ENCODE measurements at regions not wholly inside any gene's neighbourhood (a gene's known extent, or its start where the extent isn't known, plus 50 kb on each side); places are given as distances from the start of the nearest gene placed in this dataset.

DNA sequence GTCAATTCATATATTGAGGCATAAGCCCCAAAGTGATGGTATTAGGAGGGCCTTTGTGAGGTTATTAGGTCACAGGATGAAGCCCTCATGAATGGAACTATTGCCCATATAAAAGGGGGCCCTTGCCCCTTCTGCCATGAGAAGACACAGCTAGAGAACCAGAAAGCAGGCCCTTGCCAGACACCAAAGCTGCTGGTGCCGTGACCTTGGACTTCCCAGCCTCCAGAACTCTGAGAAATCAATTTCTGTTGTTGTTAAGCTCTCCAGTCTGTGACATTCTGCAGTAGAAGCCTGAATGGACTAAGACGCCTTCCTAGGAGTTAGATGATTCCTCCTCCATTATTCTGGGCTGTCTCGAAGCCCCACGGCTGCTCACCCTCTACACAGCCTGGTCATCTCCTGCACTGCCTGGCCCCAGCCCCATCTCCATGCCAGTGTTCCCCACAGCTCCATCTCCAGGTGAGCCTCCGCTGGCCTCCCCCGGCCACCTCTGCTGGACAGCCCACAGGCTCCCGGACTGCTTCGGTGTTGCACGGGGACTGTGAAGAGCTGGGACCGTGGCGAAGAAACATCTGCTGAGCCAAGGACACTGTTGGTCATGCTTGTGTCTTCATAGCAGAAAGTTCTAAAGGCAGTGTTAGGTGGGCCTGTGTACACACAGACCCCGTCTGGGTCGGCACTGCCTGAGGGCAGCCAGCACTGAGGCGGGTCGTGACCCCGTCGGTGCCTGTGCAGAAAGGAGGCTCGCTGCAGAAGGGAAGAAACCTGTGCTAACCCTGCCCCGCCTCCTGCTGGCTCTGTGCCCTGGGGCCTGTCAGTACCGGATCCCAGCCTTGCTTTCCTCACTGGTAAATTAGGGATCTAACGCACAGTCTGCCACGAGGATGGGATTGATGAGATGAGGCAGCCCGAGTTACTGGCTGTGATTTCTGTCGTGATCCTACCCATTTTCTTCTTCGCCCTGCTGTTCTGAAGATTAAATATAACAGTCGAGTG, 55.1 kb upstream of the CNOT6 start:
- Histone ChIP-seq H2AFZ (ENCODE audit: low read depth, low read length) (no peak overlapping the region), H4K20me1 (replicated peaks; ENCODE audit: control insufficient read depth, insufficient read depth, low read length) (no peaks in the 10 kb centered on the region; the same call in 1 of the 2 replicates), H3K27ac (ENCODE audit: extremely low read depth, low read depth, low read length) (no peak overlapping the region), H3K27me3 (ENCODE audit: control insufficient read depth in 2 of 2, insufficient read depth in 2 of 2, low read length in 2 of 2) (peaks cover 11 to 61% of the 10 kb centered on the region in 2 experiments; a peak in 4 of 5 replicates), H3K79me2 (ENCODE audit: control insufficient read depth, insufficient read depth, low read length) (no peaks in the 10 kb centered on the region), H3K4me2 (ENCODE audit: insufficient read depth, low read length) (no peak overlapping the region), H3K9me1 (ENCODE audit: control insufficient read depth, insufficient read depth, low read length) (no peaks in the 10 kb centered on the region), H3K4me1 (replicated peaks in 1 of 2; ENCODE audit: control insufficient read depth in 2 of 2, insufficient read depth in 2 of 2, low read length in 2 of 2) (peaks cover 0 to 7% of the 10 kb centered on the region in 2 experiments; a peak in 1 of 5 replicates), H3K4me3 (no peak overlapping the region), H3K9me3 (replicated peaks; ENCODE audit: control insufficient read depth, insufficient read depth, low read depth, low read length) (no peaks in the 10 kb centered on the region), H3K36me3 (ENCODE audit: control insufficient read depth, insufficient read depth, low read length) (no peaks in the 10 kb centered on the region), H3K9ac (ENCODE audit: insufficient read depth in 1 of 2, low read depth in 2 of 2, low read length in 2 of 2) (no peak overlapping the region)
- CTCF ChIA-PET (ENCODE audit: low intra/inter-chr PET ratio) = no interaction called here
- no TSS peak for BruUV-seq (replicated peaks)
- intact Hi-C loops (cut with micrococcal nuclease) = no loop called here
- 10% methylated on average over 25 of the region's 26 CpGs for WGBS (ENCODE audit: insufficient coverage, low coverage, missing lambda C conversion rate)
- DNase-seq (ENCODE audit: extremely low read depth in 1 of 4, low spot score in 3 of 4) (no peak), ATAC-seq (no peak; the same call in 2 of the 3 replicates), FAIRE-seq (no peak)
- TF ChIP-seq ZNF232 (CRISPR knock-in tag; IDR thresholded peaks at IDR 0.05) = no peak
- TF ChIP-seq, protein P1, sequence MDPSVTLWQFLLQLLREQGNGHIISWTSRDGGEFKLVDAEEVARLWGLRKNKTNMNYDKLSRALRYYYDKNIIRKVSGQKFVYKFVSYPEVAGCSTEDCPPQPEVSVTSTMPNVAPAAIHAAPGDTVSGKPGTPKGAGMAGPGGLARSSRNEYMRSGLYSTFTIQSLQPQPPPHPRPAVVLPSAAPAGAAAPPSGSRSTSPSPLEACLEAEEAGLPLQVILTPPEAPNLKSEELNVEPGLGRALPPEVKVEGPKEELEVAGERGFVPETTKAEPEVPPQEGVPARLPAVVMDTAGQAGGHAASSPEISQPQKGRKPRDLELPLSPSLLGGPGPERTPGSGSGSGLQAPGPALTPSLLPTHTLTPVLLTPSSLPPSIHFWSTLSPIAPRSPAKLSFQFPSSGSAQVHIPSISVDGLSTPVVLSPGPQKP (CRISPR knock-in tag; IDR thresholded peaks at IDR 0.05) = no peak
- TF ChIP-seq TBL1XR1 (IDR thresholded peaks at IDR 0.05; ENCODE audit: low read length in 2 of 2) = no peak
- TF ChIP-seq U2AF1 (optimal IDR thresholded peaks at IDR 0.05; ENCODE audit: low read depth, low read length) = no peak
- TF ChIP-seq, protein P2, sequence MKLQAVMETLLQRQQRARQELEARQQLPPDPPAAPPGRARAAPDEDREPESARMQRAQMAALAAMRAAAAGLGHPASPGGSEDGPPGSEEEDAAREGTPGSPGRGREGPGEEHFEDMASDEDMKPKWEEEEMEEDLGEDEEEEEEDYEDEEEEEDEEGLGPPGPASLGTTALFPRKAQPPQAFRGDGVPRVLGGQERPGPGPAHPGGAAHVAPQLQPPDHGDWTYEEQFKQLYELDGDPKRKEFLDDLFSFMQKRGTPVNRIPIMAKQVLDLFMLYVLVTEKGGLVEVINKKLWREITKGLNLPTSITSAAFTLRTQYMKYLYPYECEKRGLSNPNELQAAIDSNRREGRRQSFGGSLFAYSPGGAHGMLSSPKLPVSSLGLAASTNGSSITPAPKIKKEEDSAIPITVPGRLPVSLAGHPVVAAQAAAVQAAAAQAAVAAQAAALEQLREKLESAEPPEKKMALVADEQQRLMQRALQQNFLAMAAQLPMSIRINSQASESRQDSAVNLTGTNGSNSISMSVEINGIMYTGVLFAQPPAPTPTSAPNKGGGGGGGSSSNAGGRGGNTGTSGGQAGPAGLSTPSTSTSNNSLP (IDR thresholded peaks at IDR 0.05; ENCODE audit: borderline replicate concordance, low read depth, low read length) = no peak
- TF ChIP-seq PYGO2 (tag; IDR thresholded peaks at IDR 0.05) = no peak
- TF ChIP-seq, protein P3, sequence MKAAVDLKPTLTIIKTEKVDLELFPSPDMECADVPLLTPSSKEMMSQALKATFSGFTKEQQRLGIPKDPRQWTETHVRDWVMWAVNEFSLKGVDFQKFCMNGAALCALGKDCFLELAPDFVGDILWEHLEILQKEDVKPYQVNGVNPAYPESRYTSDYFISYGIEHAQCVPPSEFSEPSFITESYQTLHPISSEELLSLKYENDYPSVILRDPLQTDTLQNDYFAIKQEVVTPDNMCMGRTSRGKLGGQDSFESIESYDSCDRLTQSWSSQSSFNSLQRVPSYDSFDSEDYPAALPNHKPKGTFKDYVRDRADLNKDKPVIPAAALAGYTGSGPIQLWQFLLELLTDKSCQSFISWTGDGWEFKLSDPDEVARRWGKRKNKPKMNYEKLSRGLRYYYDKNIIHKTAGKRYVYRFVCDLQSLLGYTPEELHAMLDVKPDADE (conservative IDR thresholded peaks at IDR 0.05; ENCODE audit: control insufficient read depth, low read depth, low read length) = no peak
- no peak for TF ChIP-seq ZNF41 (CRISPR knock-in tag; conservative IDR thresholded peaks at IDR 0.05)
- TF ChIP-seq, protein P4, sequence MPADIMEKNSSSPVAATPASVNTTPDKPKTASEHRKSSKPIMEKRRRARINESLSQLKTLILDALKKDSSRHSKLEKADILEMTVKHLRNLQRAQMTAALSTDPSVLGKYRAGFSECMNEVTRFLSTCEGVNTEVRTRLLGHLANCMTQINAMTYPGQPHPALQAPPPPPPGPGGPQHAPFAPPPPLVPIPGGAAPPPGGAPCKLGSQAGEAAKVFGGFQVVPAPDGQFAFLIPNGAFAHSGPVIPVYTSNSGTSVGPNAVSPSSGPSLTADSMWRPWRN (IDR thresholded peaks at IDR 0.05; ENCODE audit: low read depth) = no peak
- in situ Hi-C loops (cut with MboI) = no loop called here
- POLR2A ChIA-PET = interaction anchor here (0.6 to 1.5 kb wide), 2 partner anchors 9 to 191 kb away, joined by 3 read pairs; no protein-coding TSS in a partner anchor
